GM20000 (cell line): ENCODE measurements at regions not wholly inside any gene's neighbourhood (a gene's known extent, or its start where the extent isn't known, plus 50 kb on each side); places are given as distances from the start of the nearest gene placed in this dataset.
A peak's percentile ranks its signal among the peaks of the same experiment; 100 is the strongest.
"Not testable (repeated sequence)": the region's sequence is repeated elsewhere in the genome, so short reads cannot be mapped to it uniquely, and the experiment has no call there.

Experiments
- DNase-seq: peaks from one replicate; pipeline ENCODE4 v3.0.0; 2012; ENCODE audit warnings: low spot score
- TF ChIP-seq, protein P1 (sequence below): IDR thresholded peaks from 2 replicates; pipeline ENCODE4 v1.5.1; 2012; ENCODE audit warnings: mild to moderate bottlenecking, control low read depth; ENCODE audit errors: extremely low read depth, missing control alignments

DNA sequence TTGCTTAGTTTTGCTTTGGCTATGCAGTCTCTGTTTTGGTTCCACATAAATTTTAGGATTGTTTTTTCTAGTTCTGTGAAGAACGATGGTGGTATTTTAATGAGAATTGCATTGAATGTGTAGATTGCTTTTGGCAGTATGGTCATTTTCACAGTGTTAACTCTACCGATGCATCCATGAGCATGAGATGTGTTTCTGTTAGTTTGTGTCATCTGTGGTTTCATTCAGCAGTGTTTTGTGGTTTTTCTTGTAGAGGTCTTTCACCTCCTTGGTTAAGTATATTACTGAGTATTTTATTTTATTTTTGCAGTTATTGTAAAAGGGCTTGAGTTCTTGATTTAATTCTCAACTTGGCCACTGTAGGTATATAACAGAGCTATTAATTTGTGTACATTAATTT is 78.2 kb upstream of the ZNF92 start:
- no peak for DNase-seq

DNA sequence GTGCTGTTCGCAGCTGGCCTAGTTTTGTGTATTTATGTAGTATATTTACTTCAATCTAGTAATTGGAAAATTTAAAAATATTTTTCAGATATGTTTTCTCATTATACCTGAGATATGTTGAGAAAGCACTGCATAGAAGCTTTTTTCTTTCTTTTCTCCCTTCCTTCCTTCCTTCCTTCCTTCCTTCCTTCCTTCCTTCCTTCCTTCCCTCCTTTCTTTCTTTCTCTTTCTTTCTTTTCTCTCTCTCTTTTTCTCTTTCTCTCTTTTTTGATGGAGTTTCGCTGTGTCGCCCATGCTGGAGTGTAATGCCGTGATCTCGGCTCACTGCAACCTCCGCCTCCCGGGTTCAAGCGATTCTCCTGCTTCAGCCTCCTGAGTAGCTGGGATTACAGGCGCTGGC is 83.3 kb upstream of the ZNF92 start:
- DNase-seq = not testable (repeated sequence)

More for the DNA sequence above, 78.2 kb upstream of the ZNF92 start:
- TF ChIP-seq, protein P1, sequence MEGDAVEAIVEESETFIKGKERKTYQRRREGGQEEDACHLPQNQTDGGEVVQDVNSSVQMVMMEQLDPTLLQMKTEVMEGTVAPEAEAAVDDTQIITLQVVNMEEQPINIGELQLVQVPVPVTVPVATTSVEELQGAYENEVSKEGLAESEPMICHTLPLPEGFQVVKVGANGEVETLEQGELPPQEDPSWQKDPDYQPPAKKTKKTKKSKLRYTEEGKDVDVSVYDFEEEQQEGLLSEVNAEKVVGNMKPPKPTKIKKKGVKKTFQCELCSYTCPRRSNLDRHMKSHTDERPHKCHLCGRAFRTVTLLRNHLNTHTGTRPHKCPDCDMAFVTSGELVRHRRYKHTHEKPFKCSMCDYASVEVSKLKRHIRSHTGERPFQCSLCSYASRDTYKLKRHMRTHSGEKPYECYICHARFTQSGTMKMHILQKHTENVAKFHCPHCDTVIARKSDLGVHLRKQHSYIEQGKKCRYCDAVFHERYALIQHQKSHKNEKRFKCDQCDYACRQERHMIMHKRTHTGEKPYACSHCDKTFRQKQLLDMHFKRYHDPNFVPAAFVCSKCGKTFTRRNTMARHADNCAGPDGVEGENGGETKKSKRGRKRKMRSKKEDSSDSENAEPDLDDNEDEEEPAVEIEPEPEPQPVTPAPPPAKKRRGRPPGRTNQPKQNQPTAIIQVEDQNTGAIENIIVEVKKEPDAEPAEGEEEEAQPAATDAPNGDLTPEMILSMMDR = no peak

- DNase-seq = no peak
- TF ChIP-seq, protein P1 = no peak
Measured at GRCh38 chr7:65287023-65287422, 86.6 kb upstream of the ZNF92 start.

- TF ChIP-seq, protein P1 = no peak
- DNase-seq = no peak
Measured at GRCh38 chr7:65285906-65286864, 87.5 kb upstream of the ZNF92 start.

DNA sequence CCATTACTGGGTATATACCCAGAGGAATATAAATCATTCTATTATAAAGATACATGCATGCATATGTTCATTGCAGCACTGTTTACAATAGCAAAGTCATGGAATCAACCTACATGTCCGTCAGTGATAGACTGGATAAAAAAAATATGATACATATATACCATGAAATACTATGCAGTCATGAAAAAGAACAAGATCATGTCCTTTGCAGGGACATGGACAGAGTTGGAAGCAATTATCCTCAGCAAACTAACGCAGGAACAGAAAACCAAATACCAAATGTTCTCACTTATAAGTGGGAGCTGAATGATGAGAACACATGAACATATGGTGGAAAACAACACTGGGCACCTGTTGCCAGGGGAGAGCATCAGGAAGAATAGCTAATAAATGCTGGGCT is 88.4 kb upstream of the ZNF92 start:
- DNase-seq = not testable (repeated sequence)

DNA sequence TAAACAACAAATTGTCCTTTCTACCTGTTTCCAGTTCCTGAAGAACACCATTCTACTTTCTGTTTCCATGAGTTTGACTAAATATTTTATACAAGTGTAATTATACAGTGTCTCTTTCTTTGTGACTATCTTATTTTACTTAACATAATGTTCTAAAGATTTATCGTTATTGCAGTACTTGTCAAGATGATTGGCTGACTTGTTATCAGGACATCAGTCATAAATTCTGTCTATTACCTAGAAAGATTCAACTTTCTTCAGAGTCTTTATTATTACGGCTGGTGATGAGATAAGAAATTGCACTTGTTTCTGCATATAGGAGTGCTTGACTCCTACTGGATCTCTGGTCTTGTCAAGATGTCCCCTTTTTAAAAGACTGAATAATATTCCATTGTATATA is 93.9 kb upstream of the ZNF92 start:
- TF ChIP-seq, protein P1 = no peak

DNA sequence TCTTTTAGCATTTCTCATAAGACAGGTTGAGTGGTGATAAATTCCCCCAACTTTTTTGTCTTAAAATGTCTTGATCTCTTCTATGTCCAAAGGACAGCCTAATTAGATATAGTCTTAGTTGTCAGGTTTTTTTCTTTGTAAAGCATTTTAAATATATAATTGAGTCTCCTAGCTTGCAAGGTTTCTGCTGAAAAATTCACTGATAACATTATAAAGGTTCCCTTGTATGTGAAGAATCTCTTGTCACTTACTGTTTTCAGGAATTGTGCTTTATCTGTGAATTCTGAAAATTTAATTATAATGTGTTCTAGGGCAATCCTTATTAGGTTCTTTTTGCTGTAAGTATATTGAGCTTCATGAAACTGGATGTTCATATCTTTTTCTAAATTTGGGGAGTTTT is 96.8 kb upstream of the ZNF92 start:
- TF ChIP-seq, protein P1 = no peak
- DNase-seq = no peak

More for the DNA sequence above, 93.9 kb upstream of the ZNF92 start:
- no peak for DNase-seq

DNA sequence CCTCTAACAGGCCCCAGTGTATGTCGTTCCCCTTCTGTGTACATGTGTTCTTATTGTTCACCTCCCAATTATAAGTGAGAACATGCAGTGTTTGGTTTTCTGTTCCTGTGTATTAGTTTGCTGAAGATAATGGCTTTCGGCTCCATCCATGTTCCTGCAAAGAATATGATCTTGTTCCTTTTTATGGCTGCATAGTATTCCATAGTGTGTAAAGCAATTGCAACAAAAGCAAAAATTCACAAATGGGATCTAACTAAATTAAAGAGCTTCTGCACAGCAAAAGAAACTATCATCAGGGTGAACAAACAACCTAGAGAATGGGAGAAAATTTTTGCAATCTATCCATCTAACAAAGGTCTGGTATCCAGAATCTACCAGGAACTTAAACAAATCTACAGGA is 102.2 kb upstream of the ZNF92 start:
- DNase-seq = not testable (repeated sequence)

DNA sequence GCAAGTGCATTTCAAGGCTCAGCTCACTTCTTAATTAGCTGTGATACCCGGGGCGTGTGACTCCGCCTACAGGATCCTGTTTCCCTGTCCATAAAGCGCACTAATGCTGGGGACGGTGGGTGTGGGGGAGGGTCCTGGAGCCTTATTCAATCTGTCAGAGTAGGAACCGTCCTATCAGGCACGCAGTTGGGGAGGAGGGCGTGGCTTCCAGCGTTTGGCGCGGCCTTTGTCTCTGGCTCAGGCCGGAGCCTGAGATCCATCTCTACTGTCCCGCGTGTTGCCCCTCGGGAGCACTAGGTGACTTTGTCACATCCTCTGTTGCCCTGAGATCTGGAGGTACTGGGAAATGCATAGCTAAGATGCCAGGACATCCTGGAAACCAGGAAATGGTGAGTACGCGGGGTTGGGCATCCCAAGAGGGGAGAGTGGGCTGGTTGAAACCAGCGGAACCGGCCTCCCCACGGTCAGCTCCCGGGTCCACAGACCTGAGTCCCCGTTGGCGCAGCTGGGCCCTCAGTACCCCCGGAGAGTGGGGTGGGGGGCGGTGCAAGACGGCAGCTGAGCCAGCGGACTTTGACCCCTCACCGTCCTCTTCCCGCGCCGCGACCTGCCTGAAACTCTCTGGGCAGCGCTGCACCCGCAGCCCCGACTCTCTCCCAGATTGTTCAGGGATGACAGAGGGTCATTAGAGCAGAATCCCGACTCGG is 104.4 kb upstream of the ZNF92 start:
- DNase-seq = peak; percentile 85
- TF ChIP-seq, protein P1 = no peak
